HL-60 (cell line): ENCODE measurements at regions not wholly inside any gene's neighbourhood (a gene's known extent, or its start where the extent isn't known, plus 50 kb on each side); places are given as distances from the start of the nearest gene placed in this dataset.

Experiments used
- DNase-seq, 2 experiments: peaks; one replicate each; pipeline ENCODE4 v3.0.0-alpha.2; 2010 to 2020; ENCODE audit warnings: low read depth in 1 of 2, low spot score in 1 of 2
- H3K27ac ChIP-seq: fragments of 250-450 bp; sonication (Bioruptor Pico); replicated peaks from 2 replicates; pipeline ENCODE4 v1.5.1; 2020; ENCODE audit warnings: mild to moderate bottlenecking, moderate library complexity
- H3K27me3 ChIP-seq: fragments of 250-450 bp; sonication (Bioruptor Pico); 2 replicates; pipeline ENCODE4 v1.5.1; 2021; ENCODE audit warnings: mild to moderate bottlenecking, moderate library complexity; ENCODE audit not compliant: insufficient read depth, poor library complexity, severe bottlenecking
- H3K4me3 ChIP-seq: replicated peaks from 2 replicates; pipeline ENCODE4 v1.5.1; 2011; ENCODE audit warnings: mild to moderate bottlenecking, control low read depth, low read length; ENCODE audit not compliant: insufficient read depth
- GABPA ChIP-seq: IDR thresholded peaks from 2 replicates; pipeline ENCODE4 v1.6.1; 2012; ENCODE audit warnings: low read depth
- POLR2AphosphoS5 ChIP-seq: IDR thresholded peaks from 2 replicates; pipeline ENCODE4 v1.6.1; 2012; ENCODE audit warnings: low read depth
- SPI1 ChIP-seq: IDR thresholded peaks from 2 replicates; pipeline ENCODE4 v1.6.1; 2012; ENCODE audit warnings: low read depth, mild to moderate bottlenecking, borderline replicate concordance
- TF ChIP-seq, protein P1 (sequence below): IDR thresholded peaks from one replicate; pipeline ENCODE4 v1.5.1; 2011; ENCODE audit warnings: low read length, control low read depth, inconsistent platforms; ENCODE audit not compliant: insufficient read depth
- TF ChIP-seq, protein P2 (sequence below): IDR thresholded peaks from 2 replicates; pipeline ENCODE4 v1.6.1; 2012; ENCODE audit warnings: low read depth; ENCODE audit not compliant: insufficient replicate concordance

DNA sequence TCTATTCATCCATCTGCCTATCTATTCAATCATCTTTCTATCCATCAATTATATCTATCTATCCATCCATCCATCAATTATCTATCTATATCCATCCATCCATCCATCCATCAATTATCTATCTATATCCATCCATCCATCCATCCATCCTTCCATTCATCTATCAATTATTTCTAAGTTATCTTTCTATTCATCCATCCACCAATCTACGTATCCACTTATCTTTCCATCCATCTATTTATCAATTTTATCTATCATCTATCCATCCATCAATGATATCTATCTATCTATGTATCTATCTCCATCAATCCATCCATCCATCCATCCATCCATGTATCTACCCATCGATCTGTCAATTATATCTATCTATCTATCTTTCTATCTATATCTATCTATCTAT lies 158.4 kb upstream of the ZKSCAN2 start:
- DNase-seq: no peak
- TF ChIP-seq, protein P1, sequence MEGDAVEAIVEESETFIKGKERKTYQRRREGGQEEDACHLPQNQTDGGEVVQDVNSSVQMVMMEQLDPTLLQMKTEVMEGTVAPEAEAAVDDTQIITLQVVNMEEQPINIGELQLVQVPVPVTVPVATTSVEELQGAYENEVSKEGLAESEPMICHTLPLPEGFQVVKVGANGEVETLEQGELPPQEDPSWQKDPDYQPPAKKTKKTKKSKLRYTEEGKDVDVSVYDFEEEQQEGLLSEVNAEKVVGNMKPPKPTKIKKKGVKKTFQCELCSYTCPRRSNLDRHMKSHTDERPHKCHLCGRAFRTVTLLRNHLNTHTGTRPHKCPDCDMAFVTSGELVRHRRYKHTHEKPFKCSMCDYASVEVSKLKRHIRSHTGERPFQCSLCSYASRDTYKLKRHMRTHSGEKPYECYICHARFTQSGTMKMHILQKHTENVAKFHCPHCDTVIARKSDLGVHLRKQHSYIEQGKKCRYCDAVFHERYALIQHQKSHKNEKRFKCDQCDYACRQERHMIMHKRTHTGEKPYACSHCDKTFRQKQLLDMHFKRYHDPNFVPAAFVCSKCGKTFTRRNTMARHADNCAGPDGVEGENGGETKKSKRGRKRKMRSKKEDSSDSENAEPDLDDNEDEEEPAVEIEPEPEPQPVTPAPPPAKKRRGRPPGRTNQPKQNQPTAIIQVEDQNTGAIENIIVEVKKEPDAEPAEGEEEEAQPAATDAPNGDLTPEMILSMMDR: no peak
- no peak for TF ChIP-seq GABPA
- TF ChIP-seq, protein P2, sequence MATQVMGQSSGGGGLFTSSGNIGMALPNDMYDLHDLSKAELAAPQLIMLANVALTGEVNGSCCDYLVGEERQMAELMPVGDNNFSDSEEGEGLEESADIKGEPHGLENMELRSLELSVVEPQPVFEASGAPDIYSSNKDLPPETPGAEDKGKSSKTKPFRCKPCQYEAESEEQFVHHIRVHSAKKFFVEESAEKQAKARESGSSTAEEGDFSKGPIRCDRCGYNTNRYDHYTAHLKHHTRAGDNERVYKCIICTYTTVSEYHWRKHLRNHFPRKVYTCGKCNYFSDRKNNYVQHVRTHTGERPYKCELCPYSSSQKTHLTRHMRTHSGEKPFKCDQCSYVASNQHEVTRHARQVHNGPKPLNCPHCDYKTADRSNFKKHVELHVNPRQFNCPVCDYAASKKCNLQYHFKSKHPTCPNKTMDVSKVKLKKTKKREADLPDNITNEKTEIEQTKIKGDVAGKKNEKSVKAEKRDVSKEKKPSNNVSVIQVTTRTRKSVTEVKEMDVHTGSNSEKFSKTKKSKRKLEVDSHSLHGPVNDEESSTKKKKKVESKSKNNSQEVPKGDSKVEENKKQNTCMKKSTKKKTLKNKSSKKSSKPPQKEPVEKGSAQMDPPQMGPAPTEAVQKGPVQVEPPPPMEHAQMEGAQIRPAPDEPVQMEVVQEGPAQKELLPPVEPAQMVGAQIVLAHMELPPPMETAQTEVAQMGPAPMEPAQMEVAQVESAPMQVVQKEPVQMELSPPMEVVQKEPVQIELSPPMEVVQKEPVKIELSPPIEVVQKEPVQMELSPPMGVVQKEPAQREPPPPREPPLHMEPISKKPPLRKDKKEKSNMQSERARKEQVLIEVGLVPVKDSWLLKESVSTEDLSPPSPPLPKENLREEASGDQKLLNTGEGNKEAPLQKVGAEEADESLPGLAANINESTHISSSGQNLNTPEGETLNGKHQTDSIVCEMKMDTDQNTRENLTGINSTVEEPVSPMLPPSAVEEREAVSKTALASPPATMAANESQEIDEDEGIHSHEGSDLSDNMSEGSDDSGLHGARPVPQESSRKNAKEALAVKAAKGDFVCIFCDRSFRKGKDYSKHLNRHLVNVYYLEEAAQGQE: no peak
- no peak for TF ChIP-seq SPI1
- TF ChIP-seq POLR2AphosphoS5: no peak
- no peak overlapping the region for H3K4me3 ChIP-seq

DNA sequence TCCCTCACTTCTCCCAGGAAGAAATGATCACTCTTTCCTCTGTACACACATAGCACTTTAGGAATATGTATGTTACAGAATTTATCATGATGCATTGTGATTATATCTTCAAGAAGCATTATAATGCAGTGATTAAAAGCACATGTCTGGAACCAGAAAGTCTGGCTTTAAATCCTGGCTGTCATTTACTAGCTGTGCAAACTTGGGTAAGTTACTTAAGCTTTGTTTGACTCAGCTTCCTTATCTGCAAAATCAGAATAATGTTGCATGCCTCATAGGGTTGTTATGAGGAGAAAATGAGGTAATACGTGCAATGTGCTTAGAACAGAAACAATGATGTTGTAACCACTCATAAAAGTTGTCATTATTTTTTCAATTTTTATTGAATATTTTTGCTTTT lies 156.3 kb upstream of the ZKSCAN2 start:
- DNase-seq: no peak

More for the DNA sequence above, 158.4 kb upstream of the ZKSCAN2 start:
- H3K27ac ChIP-seq: no peak overlapping the region
- H3K27me3 ChIP-seq: no peaks in the 10 kb centered on the region

DNA sequence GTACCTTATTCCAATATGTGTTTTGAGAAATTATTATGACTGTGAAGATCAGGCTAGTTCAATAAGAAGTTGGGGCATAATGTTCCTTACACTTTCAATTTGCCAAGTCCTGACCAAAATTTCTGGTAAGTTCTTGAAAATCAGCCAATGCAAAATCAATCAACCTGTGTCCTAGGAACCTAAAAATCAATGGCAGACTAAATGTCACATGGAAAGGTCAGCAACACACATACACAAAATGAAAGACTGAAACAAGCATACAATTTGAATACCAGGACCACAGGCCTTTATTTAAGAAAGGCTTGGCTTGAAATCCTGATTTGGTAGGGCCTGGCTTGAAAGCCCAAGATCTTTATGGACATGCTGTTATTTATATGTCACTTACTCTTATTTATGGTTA lies 155.5 kb upstream of the ZKSCAN2 start:
- Histone ChIP-seq H3K4me3 (no peak overlapping the region), H3K27me3 (no peaks in the 10 kb centered on the region), H3K27ac (no peak overlapping the region)
- no peak for TF ChIP-seq GABPA
- TF ChIP-seq POLR2AphosphoS5: no peak
- TF ChIP-seq, protein P1: no peak
- TF ChIP-seq, protein P2: no peak
- TF ChIP-seq SPI1: no peak
- no peak for DNase-seq

More for the DNA sequence above, 156.3 kb upstream of the ZKSCAN2 start:
- Histone ChIP-seq H3K4me3 (no peak overlapping the region), H3K27me3 (no peaks in the 10 kb centered on the region), H3K27ac (no peak overlapping the region)
- TF ChIP-seq GABPA (no peak), POLR2AphosphoS5 (no peak), SPI1 (no peak)
- TF ChIP-seq, protein P1: no peak
- TF ChIP-seq, protein P2: no peak
